ENCODE measurements at regions not wholly inside any gene's neighbourhood (a gene's known extent, or its start where the extent isn't known, plus 50 kb on each side); places are given as distances from the start of the nearest gene placed in this dataset.

GRCh38 chr6:138011413-138011812, 95.8 kb downstream of the PERP start:
- no peak for ATAC-seq
- TF ChIP-seq ZNF70 (CRISPR knock-in tag; IDR thresholded peaks at IDR 0.05) (no peak), ZFP30 (CRISPR knock-in tag; IDR thresholded peaks at IDR 0.05) (no peak), CSDC2 (CRISPR knock-in tag; IDR thresholded peaks at IDR 0.05) (no peak), ZNF8 (CRISPR knock-in tag; IDR thresholded peaks at IDR 0.05) (no peak), RARB (CRISPR knock-in tag; IDR thresholded peaks at IDR 0.05) (no peak), BACH2 (CRISPR knock-in tag; IDR thresholded peaks at IDR 0.05; ENCODE audit: borderline replicate concordance) (no peak), CREB5 (CRISPR knock-in tag; IDR thresholded peaks at IDR 0.05; ENCODE audit: low read depth) (no peak), TCF4 (CRISPR knock-in tag; IDR thresholded peaks at IDR 0.05; ENCODE audit: borderline replicate concordance) (no peak), SNAI2 (CRISPR knock-in tag; IDR thresholded peaks at IDR 0.05) (no peak), GLIS3 (CRISPR knock-in tag; IDR thresholded peaks at IDR 0.05) (no peak)

GRCh38 chr6:138012682-138013081, 94.5 kb downstream of the PERP start:
- TF ChIP-seq TOX (CRISPR knock-in tag; IDR thresholded peaks at IDR 0.05; ENCODE audit: borderline replicate concordance) = no peak
- TF ChIP-seq POU6F1 (CRISPR knock-in tag; IDR thresholded peaks at IDR 0.05; ENCODE audit: borderline replicate concordance, low read depth) = no peak
- no peak for TF ChIP-seq PATZ1 (CRISPR knock-in tag; IDR thresholded peaks at IDR 0.05; ENCODE audit: borderline replicate concordance)
- TF ChIP-seq ISL1 (CRISPR knock-in tag; IDR thresholded peaks at IDR 0.05) = no peak
- no peak for TF ChIP-seq SNAI2 (CRISPR knock-in tag; IDR thresholded peaks at IDR 0.05)
- no peak for TF ChIP-seq ARNTL (CRISPR knock-in tag; IDR thresholded peaks at IDR 0.05; ENCODE audit: borderline replicate concordance, low read depth)
- ATAC-seq = no peak

GRCh38 chr6:138013959-138014358, 93.3 kb downstream of the PERP start:
- no peak for ATAC-seq
- no peak for TF ChIP-seq TSHZ2 (CRISPR knock-in tag; IDR thresholded peaks at IDR 0.05)
- TF ChIP-seq TOX (CRISPR knock-in tag; IDR thresholded peaks at IDR 0.05; ENCODE audit: borderline replicate concordance) = no peak
- no peak for TF ChIP-seq ZNF8 (CRISPR knock-in tag; IDR thresholded peaks at IDR 0.05)
- TF ChIP-seq OSR1 (CRISPR knock-in tag; IDR thresholded peaks at IDR 0.05) = no peak
- no peak for TF ChIP-seq GLIS3 (CRISPR knock-in tag; IDR thresholded peaks at IDR 0.05)
- TF ChIP-seq BACH2 (CRISPR knock-in tag; IDR thresholded peaks at IDR 0.05; ENCODE audit: borderline replicate concordance) = no peak
- TF ChIP-seq POU6F1 (CRISPR knock-in tag; IDR thresholded peaks at IDR 0.05; ENCODE audit: borderline replicate concordance, low read depth) = no peak
- TF ChIP-seq CSRNP3 (CRISPR knock-in tag; IDR thresholded peaks at IDR 0.05) = no peak
- TF ChIP-seq ARNTL (CRISPR knock-in tag; IDR thresholded peaks at IDR 0.05; ENCODE audit: borderline replicate concordance, low read depth) = no peak
- no peak for TF ChIP-seq ZFP3 (CRISPR knock-in tag; IDR thresholded peaks at IDR 0.05)
- TF ChIP-seq RARB (CRISPR knock-in tag; IDR thresholded peaks at IDR 0.05) = no peak
- TF ChIP-seq CREB5 (CRISPR knock-in tag; IDR thresholded peaks at IDR 0.05; ENCODE audit: low read depth) = no peak
- TF ChIP-seq ZC3H10 (CRISPR knock-in tag; IDR thresholded peaks at IDR 0.05) = no peak
- TF ChIP-seq ISL1 (CRISPR knock-in tag; IDR thresholded peaks at IDR 0.05) = no peak
- no peak for TF ChIP-seq ZNF70 (CRISPR knock-in tag; IDR thresholded peaks at IDR 0.05)
